OCI-LY3 (cell line): ENCODE measurements at regions not wholly inside any gene's neighbourhood (a gene's known extent, or its start where the extent isn't known, plus 50 kb on each side); places are given as distances from the start of the nearest gene placed in this dataset.
"Not testable (repeated sequence)": the region's sequence is repeated elsewhere in the genome, so short reads cannot be mapped to it uniquely, and the experiment has no call there.

Experiments used
- CTCF ChIP-seq: fragments of 200-600, 300-600 bp; sonication (generic); IDR thresholded peaks from 2 replicates; pipeline ENCODE4 v1.5.1; 2014; ENCODE audit warnings: antibody characterized with exemption, low read length, low read depth
- EZH2phosphoT487 ChIP-seq: fragments of 200-600 bp; shearing (Covaris generic); IDR thresholded peaks from 2 replicates; pipeline ENCODE4 v1.6.1; 2018; ENCODE audit warnings: antibody characterized with exemption, mixed run types, low read depth

GRCh38 chr22:23439581-23439980, 140.5 kb downstream of the IGLL1 start:
- not testable (repeated sequence) for TF ChIP-seq CTCF, EZH2phosphoT487
